Smooth muscle cell (in vitro differentiated cells): ENCODE measurements at regions not wholly inside any gene's neighbourhood (a gene's known extent, or its start where the extent isn't known, plus 50 kb on each side); places are given as distances from the start of the nearest gene placed in this dataset.

Source experiments
- DNase-seq: peaks from one replicate; lab custom pipeline; 2025; ENCODE audit not compliant: unreplicated experiment; lab: John Stamatoyannopoulos, UW
- H2AFZ ChIP-seq: fragments of 200-600 bp; sonication (generic); 2 replicates; pipeline ENCODE4 v1.6.0; 2016; ENCODE audit warnings: antibody characterized with exemption, low read depth, mild to moderate bottlenecking
- H3F3A ChIP-seq: fragments of 200-600 bp; sonication (generic); 2 replicates; pipeline ENCODE4 v1.6.0; 2017; ENCODE audit warnings: antibody characterized with exemption, low read depth
- H3K27ac ChIP-seq: fragments of 200-600 bp; sonication (generic); 2 replicates; pipeline ENCODE4 v1.5.1; 2016; ENCODE audit warnings: low read depth, mild to moderate bottlenecking
- H3K27me3 ChIP-seq: fragments of 200-600 bp; sonication (generic); 2 replicates; pipeline ENCODE4 v1.6.1; 2016; ENCODE audit warnings: low read depth, mild to moderate bottlenecking
- H3K36me3 ChIP-seq: fragments of 200-600 bp; sonication (generic); 2 replicates; pipeline ENCODE4 v1.5.1; 2016; ENCODE audit warnings: low read depth
- H3K4me1 ChIP-seq: fragments of 200-600 bp; sonication (generic); 2 replicates; pipeline ENCODE4 v1.5.1; 2016; ENCODE audit warnings: low read depth
- H3K4me2 ChIP-seq: fragments of 200-600 bp; sonication (generic); 2 replicates; pipeline ENCODE4 v1.6.0; 2016; ENCODE audit warnings: mild to moderate bottlenecking
- H3K4me3 ChIP-seq: fragments of 200-600 bp; sonication (generic); 2 replicates; pipeline ENCODE4 v1.5.1; 2016; ENCODE audit warnings: mild to moderate bottlenecking
- H3K79me2 ChIP-seq: fragments of 200-600 bp; sonication (generic); 2 replicates; pipeline ENCODE4 v1.6.0; 2016; ENCODE audit warnings: low read depth, mild to moderate bottlenecking
- H3K9ac ChIP-seq: fragments of 200-600 bp; sonication (generic); 2 replicates; pipeline ENCODE4 v1.6.0; 2016; ENCODE audit warnings: low read depth
- H3K9me3 ChIP-seq: fragments of 200-600 bp; sonication (generic); replicated peaks from 2 replicates; pipeline ENCODE4 v1.5.1; 2016; ENCODE audit warnings: low read depth
- H4K20me1 ChIP-seq: fragments of 200-600 bp; sonication (generic); 2 replicates; pipeline ENCODE4 v1.6.0; 2016; ENCODE audit warnings: low read depth
- CTCF ChIP-seq: fragments of 200-600 bp; sonication (generic); IDR thresholded peaks from 2 replicates; pipeline ENCODE4 v1.5.1; 2017; ENCODE audit warnings: borderline replicate concordance, mild to moderate bottlenecking, antibody characterized with exemption; ENCODE audit not compliant: insufficient read depth, poor library complexity, severe bottlenecking
- WGBS: methylation state at CpG from one replicate; pipeline ENCODE4 v1.1.7; 2016; ENCODE audit warnings: low lambda C conversion rate; 5-methylcytosine and 5-hydroxymethylcytosine counted together

GRCh38 chr9:79115176-79115575, 456.6 kb upstream of the TLE4 start:
- H3K36me3 ChIP-seq = no peaks in the 10 kb centered on the region
- no peak for TF ChIP-seq CTCF
- H3K27me3 ChIP-seq = peaks cover 4% of the 10 kb centered on the region
- no peak overlapping the region for H3K9ac ChIP-seq
- H3K27ac ChIP-seq = no peak overlapping the region
- no peaks in the 10 kb centered on the region for H3K4me1 ChIP-seq
- H2AFZ ChIP-seq = no peak overlapping the region
- H3F3A ChIP-seq = no peaks in the 10 kb centered on the region
- no peak overlapping the region for H3K4me2 ChIP-seq
- H3K4me3 ChIP-seq = no peak overlapping the region
- no peaks in the 10 kb centered on the region for H3K9me3 ChIP-seq
- 88% methylated on average over 4 of the region's 4 CpGs for WGBS
- H3K79me2 ChIP-seq = no peaks in the 10 kb centered on the region
- no peaks in the 10 kb centered on the region for H4K20me1 ChIP-seq
- DNase-seq = no peak

GRCh38 chr9:79116041-79116440, 455.7 kb upstream of the TLE4 start:
- no peak for TF ChIP-seq CTCF
- Histone ChIP-seq H3K79me2 (no peaks in the 10 kb centered on the region), H3K27ac (no peak overlapping the region), H3K4me1 (no peaks in the 10 kb centered on the region), H3K36me3 (no peaks in the 10 kb centered on the region), H2AFZ (no peak overlapping the region), H3K27me3 (peaks cover 4% of the 10 kb centered on the region), H3K4me3 (no peak overlapping the region), H4K20me1 (no peaks in the 10 kb centered on the region), H3K9ac (no peak overlapping the region), H3K4me2 (no peak overlapping the region), H3F3A (no peaks in the 10 kb centered on the region), H3K9me3 (no peaks in the 10 kb centered on the region)
- 95% methylated on average over 3 of the region's 3 CpGs for WGBS
- no peak for DNase-seq

GRCh38 chr9:79116709-79117108, 455.1 kb upstream of the TLE4 start:
- Histone ChIP-seq H3F3A (no peaks in the 10 kb centered on the region), H3K27me3 (peaks cover 4% of the 10 kb centered on the region), H3K79me2 (no peaks in the 10 kb centered on the region), H3K4me3 (no peak overlapping the region), H3K9ac (no peak overlapping the region), H3K36me3 (no peaks in the 10 kb centered on the region), H4K20me1 (no peaks in the 10 kb centered on the region), H3K27ac (no peak overlapping the region), H2AFZ (no peak overlapping the region), H3K4me1 (no peaks in the 10 kb centered on the region), H3K9me3 (no peaks in the 10 kb centered on the region), H3K4me2 (no peak overlapping the region)
- DNase-seq = no peak
- 94% methylated on average over 6 of the region's 6 CpGs for WGBS
- TF ChIP-seq CTCF = no peak

GRCh38 chr9:79120533-79120932, 451.2 kb upstream of the TLE4 start:
- Histone ChIP-seq H2AFZ (no peak overlapping the region), H3F3A (no peaks in the 10 kb centered on the region), H3K27ac (no peak overlapping the region), H3K4me2 (no peak overlapping the region), H3K36me3 (no peaks in the 10 kb centered on the region), H3K9ac (no peak overlapping the region), H4K20me1 (no peaks in the 10 kb centered on the region), H3K27me3 (no peaks in the 10 kb centered on the region), H3K4me1 (no peaks in the 10 kb centered on the region), H3K4me3 (no peak overlapping the region), H3K79me2 (no peaks in the 10 kb centered on the region), H3K9me3 (no peaks in the 10 kb centered on the region)
- TF ChIP-seq CTCF = no peak
- no peak for DNase-seq
- WGBS = 91% methylated on average over 2 of the region's 2 CpGs
